Head of caudate nucleus (tissue), 42 donors: ENCODE measurements at regions not wholly inside any gene's neighbourhood (a gene's known extent, or its start where the extent isn't known, plus 50 kb on each side); places are given as distances from the start of the nearest gene placed in this dataset.

Source experiments
- DNase-seq, 42 donors: peaks; one replicate each; pipeline versions ENCODE4 v3.0.0 to v3.0.0-alpha.2; 2020 to 2021; ENCODE audit warnings: mixed read lengths in 7 of 42
- intact Hi-C: fragments of 100-400 bp; cut with DNase I; formaldehyde crosslinking; loops from one replicate; pipeline ENCODE4 v1.15.0; 2022

- intact Hi-C loops: no loop called here
- peak in 2 of 42 donors; percentile 6 to 35 for DNase-seq
These were observed 1326.5 kb upstream of the B3GALT2 start for GRCh38 chr1:194512957-194513356.

DNA sequence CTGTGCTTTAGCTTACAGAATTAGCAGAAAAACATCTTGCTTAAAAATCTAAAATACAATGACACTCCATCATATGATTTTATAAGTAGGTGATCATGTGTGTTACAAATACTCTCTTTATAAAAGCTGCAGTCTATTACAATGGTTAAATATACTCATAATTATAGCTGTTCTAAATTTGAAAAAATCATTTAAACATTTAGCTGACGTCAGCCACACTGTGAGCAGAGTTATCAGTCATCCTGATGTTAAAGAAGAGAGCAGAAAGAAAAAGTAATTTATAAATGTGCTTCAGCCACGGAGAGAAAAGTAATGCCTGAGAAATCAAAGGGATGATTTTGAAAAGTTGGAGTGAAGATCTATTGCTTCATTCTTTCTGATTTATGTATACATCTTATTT, 1325.9 kb upstream of the B3GALT2 start:
- intact Hi-C loops: no loop called here
- peak in 7 of 42 donors; percentile 7 to 58 (median 24) for DNase-seq

- DNase-seq: no peak
- intact Hi-C loops: no loop called here
These were observed 1316.8 kb upstream of the B3GALT2 start for GRCh38 chr1:194503209-194503608.

DNA sequence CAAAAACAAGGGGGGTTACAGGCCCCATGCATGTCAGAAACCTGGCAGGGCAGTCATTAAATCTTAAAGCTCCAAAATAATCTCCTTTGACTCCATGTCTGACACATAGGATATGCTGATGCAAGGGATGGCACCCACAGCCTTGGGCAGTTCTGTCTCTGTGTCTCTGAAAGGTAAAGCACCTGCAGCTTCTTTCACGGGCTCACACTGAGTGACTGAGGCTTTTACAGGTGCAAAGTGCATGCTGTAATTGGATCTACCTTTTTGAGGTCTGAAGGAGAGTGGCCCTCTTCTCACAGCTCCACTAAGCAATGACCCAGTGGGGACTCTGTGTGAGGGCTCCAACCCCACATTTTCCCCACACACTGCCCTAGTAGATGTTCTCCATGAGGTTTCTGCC, 1309.0 kb upstream of the B3GALT2 start:
- intact Hi-C loops: no loop called here
- DNase-seq: no peak

- DNase-seq: no peak
- intact Hi-C loops: no loop called here
These were observed 1300.8 kb upstream of the B3GALT2 start for GRCh38 chr1:194487172-194487571.

GRCh38 chr1:194485432-194485831, 1299.0 kb upstream of the B3GALT2 start:
- intact Hi-C loops: no loop called here
- DNase-seq: no peak

DNA sequence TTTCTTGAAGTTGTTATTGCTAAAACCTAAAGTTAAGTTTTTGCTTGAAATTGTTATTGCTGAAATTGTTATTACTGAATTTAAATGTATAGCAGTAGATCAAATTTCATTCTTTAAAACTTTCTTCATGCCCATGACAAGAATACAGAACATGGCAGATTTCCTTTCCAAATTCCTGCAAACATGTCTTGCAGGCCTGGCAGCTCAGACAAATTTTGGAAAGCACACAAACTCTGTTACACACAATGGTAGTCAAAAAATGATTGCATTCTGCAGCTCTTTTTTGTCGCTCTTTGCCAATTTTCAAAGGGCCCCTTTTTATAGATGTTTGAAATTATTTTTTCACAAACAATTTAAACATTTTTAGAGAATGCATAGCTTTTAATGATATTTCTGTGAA, 1292.3 kb upstream of the B3GALT2 start:
- intact Hi-C loops: no loop called here
- DNase-seq: no peak

DNA sequence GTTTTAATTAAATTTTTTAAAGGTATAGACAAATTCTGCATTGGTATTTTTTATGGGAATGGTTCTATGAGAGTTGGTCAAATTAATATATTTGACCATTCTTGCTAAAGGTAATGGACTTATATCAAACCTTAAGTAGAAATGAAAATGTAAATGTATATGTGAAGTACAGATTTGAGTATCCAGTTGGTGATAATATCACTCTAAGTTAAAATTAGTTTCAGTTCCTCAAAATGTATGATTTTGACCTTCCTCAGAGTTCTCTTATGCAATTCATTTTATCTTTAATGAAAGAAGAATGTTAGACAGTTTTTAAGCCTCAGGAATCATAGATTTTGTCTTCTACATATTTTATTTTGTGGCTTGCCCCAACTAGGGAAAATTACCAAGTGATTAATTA, 1291.5 kb upstream of the B3GALT2 start:
- no peak for DNase-seq
- intact Hi-C loops: no loop called here

DNA sequence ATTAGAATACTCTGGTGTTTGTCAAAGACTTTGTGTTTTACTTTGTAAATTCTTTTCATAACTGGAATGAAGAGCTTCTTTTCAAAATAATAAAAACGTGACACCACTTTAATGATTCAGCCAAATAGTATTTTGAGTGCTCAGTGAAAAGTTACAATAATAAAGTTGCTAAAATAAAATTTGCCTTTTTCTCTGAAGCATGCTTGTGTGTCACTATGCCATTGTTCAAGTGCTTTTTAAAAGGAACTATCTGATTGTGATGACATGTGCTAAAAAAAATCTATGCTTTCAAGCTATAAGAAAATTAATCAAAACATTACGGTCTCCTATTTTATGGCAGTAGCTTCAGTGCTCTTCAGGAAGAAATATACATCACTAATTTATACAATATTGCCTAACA, 1290.5 kb upstream of the B3GALT2 start:
- no peak for DNase-seq
- intact Hi-C loops: no loop called here

GRCh38 chr1:194476351-194476750, 1289.9 kb upstream of the B3GALT2 start:
- intact Hi-C loops: no loop called here
- DNase-seq: no peak

DNA sequence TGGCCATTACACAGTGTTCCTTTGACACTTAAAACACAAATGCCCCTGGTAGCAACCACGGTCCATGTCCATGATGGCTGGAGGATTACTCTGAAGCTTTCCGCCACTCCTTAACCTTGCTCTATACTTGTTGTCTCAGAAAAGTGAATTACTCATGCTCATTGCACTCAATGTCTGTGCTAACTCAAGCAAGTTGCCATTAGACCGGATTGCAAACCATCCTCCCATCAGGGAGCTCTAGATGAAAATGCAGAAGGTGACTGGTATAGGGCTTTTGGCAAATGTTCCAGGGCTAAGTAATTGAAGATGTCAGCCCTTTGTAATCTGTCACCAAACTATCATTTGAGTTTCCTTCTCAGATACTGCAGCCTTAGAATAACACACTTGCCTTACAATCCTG, 1288.3 kb upstream of the B3GALT2 start:
- intact Hi-C loops: no loop called here
- no peak for DNase-seq

DNA sequence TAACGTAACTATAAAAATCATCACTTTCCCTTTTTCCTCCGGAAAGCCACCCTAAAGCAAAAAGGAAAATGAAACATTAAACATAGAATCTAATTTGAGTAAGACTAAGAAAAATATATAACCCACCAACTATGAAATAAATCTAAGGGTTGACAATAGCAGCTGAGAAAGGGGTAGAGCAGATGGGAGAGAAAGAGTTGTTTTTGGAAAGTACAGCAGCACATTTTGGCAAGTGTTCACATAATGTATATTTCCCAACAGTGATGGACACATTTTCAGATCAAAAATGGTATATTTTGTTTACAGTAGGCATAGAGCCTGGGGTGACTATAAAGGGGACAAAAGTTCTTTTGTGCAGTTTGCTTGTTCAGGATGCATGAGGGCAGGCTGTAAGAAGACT, 1287.4 kb upstream of the B3GALT2 start:
- DNase-seq: no peak
- intact Hi-C loops: no loop called here

DNA sequence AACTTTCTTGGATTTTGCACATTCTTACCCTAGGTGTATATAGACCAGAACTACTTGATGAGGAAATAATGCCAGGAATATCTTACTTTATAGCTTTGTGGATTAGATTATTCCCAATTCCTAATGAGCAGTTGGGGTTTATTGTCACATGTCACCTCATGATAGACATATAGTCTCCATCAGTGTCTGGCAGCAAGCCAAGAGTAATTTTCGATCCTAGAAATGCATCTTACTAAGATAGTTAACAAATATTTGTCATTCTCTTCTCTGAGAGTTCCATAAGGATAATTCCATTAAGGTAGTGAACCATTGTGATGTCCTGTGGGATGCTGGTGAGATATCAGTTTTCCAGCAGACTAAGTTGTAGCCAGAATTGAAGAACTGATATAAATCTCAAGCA, 1282.9 kb upstream of the B3GALT2 start:
- intact Hi-C loops: no loop called here
- no peak for DNase-seq

DNA sequence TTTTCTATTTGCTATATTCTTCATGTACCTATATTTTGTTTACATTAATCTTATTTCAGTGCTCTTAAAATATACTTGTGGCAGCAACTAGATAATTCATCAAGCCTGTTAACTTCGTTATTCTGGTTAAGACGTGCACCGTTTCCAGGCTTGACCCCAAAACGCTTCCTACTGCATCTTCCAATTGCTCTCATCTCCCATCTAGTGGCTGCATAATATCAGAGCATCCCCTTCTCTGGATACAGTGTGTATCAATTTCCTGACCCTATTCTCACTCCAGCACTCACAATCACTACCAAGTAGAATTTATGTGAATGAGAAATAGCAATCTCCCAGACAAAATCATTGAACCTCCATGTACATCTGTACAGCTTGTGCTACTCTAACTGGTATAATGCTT, 1280.3 kb upstream of the B3GALT2 start:
- peak in 12 of 42 donors; percentile 2 to 52 (median 14) for DNase-seq
- intact Hi-C loops: no loop called here

DNA sequence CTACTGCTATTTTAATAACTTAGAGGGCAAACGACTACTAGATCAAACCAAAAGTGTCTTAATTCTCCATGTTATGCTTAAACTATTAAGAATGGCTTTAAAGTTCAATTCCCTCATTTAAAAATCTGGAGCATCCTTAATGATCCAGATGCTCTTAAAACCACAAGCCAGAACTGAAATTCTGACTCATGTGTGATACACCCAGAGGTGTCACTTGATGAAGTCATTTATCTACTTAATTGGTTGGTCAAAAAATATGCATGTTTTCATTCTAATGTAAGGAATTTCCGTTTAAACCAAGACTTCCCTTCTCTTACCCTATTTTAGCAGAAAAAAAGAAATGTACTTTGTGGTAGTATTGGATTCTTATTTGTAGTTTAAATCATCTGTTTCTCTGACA, 1261.2 kb upstream of the B3GALT2 start:
- intact Hi-C loops: no loop called here
- no peak for DNase-seq

DNA sequence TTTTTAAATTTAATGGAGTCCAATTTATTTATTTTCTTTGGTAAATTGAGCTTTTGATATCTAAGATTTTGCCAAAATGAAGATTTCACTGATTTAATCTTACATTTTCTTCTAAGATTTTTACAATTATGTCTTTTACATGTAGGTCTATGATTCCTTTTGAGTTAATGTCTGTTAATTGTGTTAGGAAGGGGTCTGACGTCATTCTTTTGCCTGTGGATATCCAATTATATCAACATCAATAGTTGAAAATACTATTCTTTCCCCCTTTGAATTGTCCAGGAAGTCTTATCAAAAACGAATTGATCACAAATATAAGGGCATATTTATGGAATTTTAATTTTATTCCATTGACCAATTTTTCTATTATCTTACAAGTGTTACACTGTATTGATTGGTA, 1258.8 kb upstream of the B3GALT2 start:
- intact Hi-C loops: no loop called here
- no peak for DNase-seq

- intact Hi-C loops: no loop called here
- DNase-seq: peak in 2 of 42 donors; percentile 13 to 28
These were observed 1256.6 kb upstream of the B3GALT2 start for GRCh38 chr1:194442901-194443575.

GRCh38 chr1:194437135-194437534, 1250.7 kb upstream of the B3GALT2 start:
- intact Hi-C loops: no loop called here
- DNase-seq: no peak

- intact Hi-C loops: no loop called here
- no peak for DNase-seq
These were observed 1244.7 kb upstream of the B3GALT2 start for GRCh38 chr1:194431121-194431520.

DNA sequence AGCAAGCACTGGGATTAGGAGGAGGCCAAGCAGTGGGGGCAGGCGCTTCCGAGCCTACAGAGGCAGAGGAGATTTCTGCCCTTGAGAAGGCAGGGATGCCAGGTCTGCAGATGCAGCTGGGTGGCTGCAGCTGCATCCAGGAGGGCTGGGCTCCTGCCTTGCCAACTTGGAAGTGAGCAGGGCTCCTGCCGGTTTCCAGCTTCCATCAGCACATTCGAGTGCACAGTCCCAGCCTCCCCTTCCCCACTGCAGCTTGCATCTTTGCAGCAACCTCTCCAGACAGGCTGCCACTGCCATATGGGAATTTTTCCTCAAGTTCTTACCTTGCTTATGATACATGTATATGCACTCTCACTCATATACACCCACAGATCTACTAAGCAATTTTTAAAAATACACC, 1234.3 kb upstream of the B3GALT2 start:
- DNase-seq: peak in 29 of 42 donors; percentile 4 to 65 (median 23)
- intact Hi-C loops: no loop called here

- no peak for DNase-seq
- intact Hi-C loops: no loop called here
These were observed 1233.3 kb upstream of the B3GALT2 start for GRCh38 chr1:194419721-194420120.

DNA sequence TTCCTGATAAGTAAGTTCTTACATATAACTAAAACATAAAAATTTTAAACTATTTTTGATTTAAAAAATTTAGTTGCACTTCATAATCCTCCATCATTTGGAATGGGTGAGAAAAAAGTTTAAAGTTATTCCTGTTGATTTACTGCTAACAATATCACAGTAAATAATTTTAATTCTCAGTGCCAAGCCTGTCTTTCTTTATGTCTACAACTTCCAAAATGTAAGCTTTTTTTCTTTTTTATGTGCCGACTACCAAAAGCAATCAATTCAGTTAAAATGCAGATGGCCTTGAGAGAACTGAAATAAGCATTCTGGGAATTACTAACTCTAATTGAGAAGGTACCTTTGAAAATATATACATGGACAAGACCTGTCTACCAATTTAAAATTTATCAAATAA, 1224.3 kb upstream of the B3GALT2 start:
- intact Hi-C loops: no loop called here
- DNase-seq: no peak
